GOT3 (cell line): ENCODE measurements at regions not wholly inside any gene's neighbourhood (a gene's known extent, or its start where the extent isn't known, plus 50 kb on each side); places are given as distances from the start of the nearest gene placed in this dataset.

Experiments
- DNase-seq: peaks from one replicate; lab custom pipeline; 2025; ENCODE audit warnings: mixed read lengths; lab: John Stamatoyannopoulos, UW

- no peak for DNase-seq
Measured at GRCh38 chr20:57944988-57945387, 235.2 kb upstream of the PMEPA1 start.

- no peak for DNase-seq
Measured at GRCh38 chr20:57943950-57944349, 234.1 kb upstream of the PMEPA1 start.

GRCh38 chr20:57943291-57943690 is 233.5 kb upstream of the PMEPA1 start:
- DNase-seq = no peak

GRCh38 chr20:57941604-57942381 is 232.0 kb upstream of the PMEPA1 start:
- no peak for DNase-seq

GRCh38 chr20:57940868-57941522 is 231.2 kb upstream of the PMEPA1 start:
- DNase-seq = no peak

- no peak for DNase-seq
Measured at GRCh38 chr20:57940376-57940775, 230.6 kb upstream of the PMEPA1 start.

- no peak for DNase-seq
Measured at GRCh38 chr20:57939499-57939898, 229.7 kb upstream of the PMEPA1 start.

GRCh38 chr20:57938158-57939108 is 228.6 kb upstream of the PMEPA1 start:
- DNase-seq = no peak

- DNase-seq = no peak
Measured at GRCh38 chr20:57936636-57937385, 227.0 kb upstream of the PMEPA1 start.

GRCh38 chr20:57934913-57935312 is 225.1 kb upstream of the PMEPA1 start:
- no peak for DNase-seq

GRCh38 chr20:57934007-57934805 is 224.4 kb upstream of the PMEPA1 start:
- no peak for DNase-seq

GRCh38 chr20:57932227-57932864 is 222.5 kb upstream of the PMEPA1 start:
- DNase-seq = no peak

- no peak for DNase-seq
Measured at GRCh38 chr20:57930351-57930750, 220.5 kb upstream of the PMEPA1 start.

GRCh38 chr20:57928181-57928967 is 218.6 kb upstream of the PMEPA1 start:
- no peak for DNase-seq

GRCh38 chr20:57927376-57927775 is 217.6 kb upstream of the PMEPA1 start:
- no peak for DNase-seq

GRCh38 chr20:57922706-57923105 is 212.9 kb upstream of the PMEPA1 start:
- DNase-seq = no peak

- no peak for DNase-seq
Measured at GRCh38 chr20:57922083-57922482, 212.3 kb upstream of the PMEPA1 start.

GRCh38 chr20:57921676-57922075 is 211.9 kb upstream of the PMEPA1 start:
- DNase-seq = no peak

GRCh38 chr20:57920971-57921370 is 211.2 kb upstream of the PMEPA1 start:
- no peak for DNase-seq

GRCh38 chr20:57919049-57919448 is 209.2 kb upstream of the PMEPA1 start:
- no peak for DNase-seq
